ES-I3 (cell line): ENCODE measurements at regions not wholly inside any gene's neighbourhood (a gene's known extent, or its start where the extent isn't known, plus 50 kb on each side); places are given as distances from the start of the nearest gene placed in this dataset.
"Not testable (repeated sequence)": the region's sequence is repeated elsewhere in the genome, so short reads cannot be mapped to it uniquely, and the experiment has no call there.

Experiments
- H3K36me3 ChIP-seq: 2 replicates; pipeline ENCODE4 v1.6.1; 2013; ENCODE audit warnings: mild to moderate bottlenecking, low read length, control low read depth, moderate library complexity; ENCODE audit not compliant: insufficient read depth
- H3K4me1 ChIP-seq: 2 replicates; pipeline ENCODE4 v1.6.1; 2013; ENCODE audit warnings: mild to moderate bottlenecking, control low read depth, low read length; ENCODE audit not compliant: insufficient read depth
- H3K9ac ChIP-seq: 2 replicates; pipeline ENCODE4 v1.6.1; 2013; ENCODE audit warnings: low read depth, mild to moderate bottlenecking, low read length, moderate library complexity
- H3K9me3 ChIP-seq: 2 replicates; pipeline ENCODE4 v1.6.1; 2013; ENCODE audit warnings: mild to moderate bottlenecking, low read length, moderate library complexity; ENCODE audit not compliant: control insufficient read depth, insufficient read depth

GRCh38 chr3:4247391-4247790 lies 55.8 kb upstream of the SETMAR start:
- Histone ChIP-seq H3K9me3 (no peaks in the 10 kb centered on the region), H3K4me1 (0 out of 2 replicates have a peak, but pooled peaks cover 3% of the 10 kb centered on the region), H3K36me3 (no peaks in the 10 kb centered on the region), H3K9ac (no peak overlapping the region)

DNA sequence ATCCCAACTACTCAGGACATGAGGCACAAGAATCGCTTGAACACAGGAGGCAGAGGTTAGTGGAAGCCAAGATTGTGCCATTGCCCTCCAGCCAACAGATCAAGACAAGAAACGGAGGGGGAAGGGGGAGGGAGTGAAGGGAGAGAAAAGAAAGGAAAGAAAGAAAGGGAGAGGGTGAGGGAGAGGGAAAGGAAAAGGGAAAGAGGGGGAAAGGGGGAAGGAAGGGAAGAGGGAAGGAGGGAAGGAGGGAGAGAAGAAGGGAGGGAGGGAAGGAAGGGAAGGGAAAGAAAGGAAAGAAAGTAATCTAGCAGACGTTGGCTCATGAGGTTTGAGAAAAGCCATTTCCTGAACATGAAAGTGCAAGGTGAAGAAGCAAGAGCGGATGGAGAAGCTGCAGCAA lies 53.1 kb upstream of the SETMAR start:
- Histone ChIP-seq H3K9me3 (no peaks in the 10 kb centered on the region), H3K4me1 (0 out of 2 replicates have a peak, but pooled peaks cover 3% of the 10 kb centered on the region), H3K9ac (no peak overlapping the region), H3K36me3 (no peaks in the 10 kb centered on the region)

- no peak overlapping the region for H3K9ac ChIP-seq
- no peaks in the 10 kb centered on the region for H3K9me3 ChIP-seq
- H3K36me3 ChIP-seq, result no peaks in the 10 kb centered on the region
- H3K4me1 ChIP-seq, result no peaks in the 10 kb centered on the region
Measured at GRCh38 chr3:4251412-4251811, 51.8 kb upstream of the SETMAR start.

- not testable (repeated sequence) for H3K9me3 ChIP-seq, H3K4me1 ChIP-seq, H3K36me3 ChIP-seq
- H3K9ac ChIP-seq, result peak overlapping the region; percentile 36; the same call in 1 of the 2 replicates
Measured at GRCh38 chr3:4253072-4253832, 49.9 kb upstream of the SETMAR start.
